HCEC 1CT (cell line): ENCODE measurements at regions not wholly inside any gene's neighbourhood (a gene's known extent, or its start where the extent isn't known, plus 50 kb on each side); places are given as distances from the start of the nearest gene placed in this dataset.

ENCODE experiments used
- DNase-seq: peaks from one replicate; pipeline ENCODE4 v3.0.0-alpha.2; 2017

- no peak for DNase-seq
These were observed 167.0 kb upstream of the UBE2E2 start for GRCh38 chr3:23035927-23036640.

GRCh38 chr3:23036728-23037127 is 166.4 kb upstream of the UBE2E2 start:
- no peak for DNase-seq

- no peak for DNase-seq
These were observed 164.7 kb upstream of the UBE2E2 start for GRCh38 chr3:23038471-23038870.

GRCh38 chr3:23041918-23042696 is 161.0 kb upstream of the UBE2E2 start:
- DNase-seq = peak; percentile 43

GRCh38 chr3:23044463-23044862 is 158.7 kb upstream of the UBE2E2 start:
- DNase-seq = no peak

- no peak for DNase-seq
These were observed 156.6 kb upstream of the UBE2E2 start for GRCh38 chr3:23046536-23046935.

GRCh38 chr3:23051240-23052140 is 151.6 kb upstream of the UBE2E2 start:
- no peak for DNase-seq

GRCh38 chr3:23052208-23052607 is 150.9 kb upstream of the UBE2E2 start:
- DNase-seq = no peak

- DNase-seq = no peak
These were observed 150.5 kb upstream of the UBE2E2 start for GRCh38 chr3:23052620-23053019.

- DNase-seq = peak; percentile 92
These were observed 147.3 kb upstream of the UBE2E2 start for GRCh38 chr3:23055733-23056376.

GRCh38 chr3:23062582-23062981 is 140.5 kb upstream of the UBE2E2 start:
- no peak for DNase-seq

- DNase-seq = no peak
These were observed 140.1 kb upstream of the UBE2E2 start for GRCh38 chr3:23062982-23063381.

GRCh38 chr3:23067116-23067515 is 136.0 kb upstream of the UBE2E2 start:
- no peak for DNase-seq

GRCh38 chr3:23068016-23068728 is 135.0 kb upstream of the UBE2E2 start:
- no peak for DNase-seq

- no peak for DNase-seq
These were observed 131.8 kb upstream of the UBE2E2 start for GRCh38 chr3:23071296-23071695.

GRCh38 chr3:23071758-23072157 is 131.4 kb upstream of the UBE2E2 start:
- no peak for DNase-seq

GRCh38 chr3:23072693-23073092 is 130.4 kb upstream of the UBE2E2 start:
- DNase-seq = no peak

GRCh38 chr3:23073724-23074305 is 129.3 kb upstream of the UBE2E2 start:
- DNase-seq = no peak

GRCh38 chr3:23075496-23075895 is 127.6 kb upstream of the UBE2E2 start:
- DNase-seq = no peak

- no peak for DNase-seq
These were observed 126.7 kb upstream of the UBE2E2 start for GRCh38 chr3:23076437-23076836.

- DNase-seq = no peak
These were observed 126.0 kb upstream of the UBE2E2 start for GRCh38 chr3:23077126-23077525.

GRCh38 chr3:23078735-23079134 is 124.4 kb upstream of the UBE2E2 start:
- no peak for DNase-seq
